ENCODE measurements at regions not wholly inside any gene's neighbourhood (a gene's known extent, or its start where the extent isn't known, plus 50 kb on each side); places are given as distances from the start of the nearest gene placed in this dataset.

- H3K27me3 ChIP-seq, result no peaks in the 10 kb centered on the region
- H3K36me3 ChIP-seq, result no peaks in the 10 kb centered on the region
- DNase-seq, result no peak
- H3K4me1 ChIP-seq, result peaks cover 0 to 26% (median 20%) of the 10 kb centered on the region in 4 donors
- no peaks in the 10 kb centered on the region for H3K9me3 ChIP-seq
- H3K4me3 ChIP-seq, result no peak overlapping the region
- intact Hi-C loops (cut with DNase I), result no loop called here
- TF ChIP-seq POLR2AphosphoS5 (IDR thresholded peaks at IDR 0.05) (peak in 2 of 4 donors; percentile 54), CTCF (IDR thresholded peaks at IDR 0.05) (no peak)
- H3K27ac ChIP-seq, result no peak overlapping the region
- WGBS, 2 donors, result 75 to 85% methylated on average over 3 of the region's 3 CpGs
These were observed 328.9 kb upstream of the PRICKLE1 start for GRCh38 chr12:42918443-42918842.

- intact Hi-C loops (cut with DNase I), result no loop called here
- 51 to 54% methylated on average over 3 of the region's 3 CpGs for WGBS, 2 donors
- Histone ChIP-seq H3K27me3 (no peaks in the 10 kb centered on the region), H3K4me3 (no peak overlapping the region), H3K9me3 (no peaks in the 10 kb centered on the region), H3K4me1 (peaks cover 0 to 11% (median 7%) of the 10 kb centered on the region in 4 donors), H3K27ac (no peak overlapping the region), H3K36me3 (no peaks in the 10 kb centered on the region)
- TF ChIP-seq CTCF (IDR thresholded peaks at IDR 0.05), result no peak
- TF ChIP-seq POLR2AphosphoS5 (IDR thresholded peaks at IDR 0.05), result no peak
- TF ChIP-seq POLR2A (IDR thresholded peaks at IDR 0.05), result no peak
- TF ChIP-seq EP300 (IDR thresholded peaks at IDR 0.05), result no peak
- no peak for DNase-seq
These were observed 326.6 kb upstream of the PRICKLE1 start for GRCh38 chr12:42916143-42916542.

GRCh38 chr12:42915426-42915825 is 325.9 kb upstream of the PRICKLE1 start:
- Histone ChIP-seq H3K4me3 (no peak overlapping the region), H3K4me1 (peaks cover 0 to 11% (median 7%) of the 10 kb centered on the region in 4 donors), H3K27me3 (no peaks in the 10 kb centered on the region), H3K9me3 (no peaks in the 10 kb centered on the region), H3K36me3 (no peaks in the 10 kb centered on the region), H3K27ac (no peak overlapping the region)
- DNase-seq, result no peak
- TF ChIP-seq POLR2AphosphoS5 (IDR thresholded peaks at IDR 0.05), result no peak
- TF ChIP-seq CTCF (IDR thresholded peaks at IDR 0.05), result no peak
- no peak for TF ChIP-seq POLR2A (IDR thresholded peaks at IDR 0.05)
- TF ChIP-seq EP300 (IDR thresholded peaks at IDR 0.05), result no peak
- 43 to 75% methylated on average over 4 of the region's 4 CpGs for WGBS, 2 donors
- intact Hi-C loops (cut with DNase I), result no loop called here

GRCh38 chr12:42912367-42912766 is 322.8 kb upstream of the PRICKLE1 start:
- Histone ChIP-seq H3K27ac (no peak overlapping the region), H3K36me3 (no peaks in the 10 kb centered on the region), H3K4me1 (no peaks in the 10 kb centered on the region), H3K27me3 (no peaks in the 10 kb centered on the region), H3K4me3 (no peak overlapping the region), H3K9me3 (peaks cover 0 to 3% (median 0%) of the 10 kb centered on the region in 4 donors)
- TF ChIP-seq CTCF (IDR thresholded peaks at IDR 0.05), result no peak
- TF ChIP-seq POLR2A (IDR thresholded peaks at IDR 0.05), result no peak
- no peak for TF ChIP-seq POLR2AphosphoS5 (IDR thresholded peaks at IDR 0.05)
- TF ChIP-seq EP300 (IDR thresholded peaks at IDR 0.05), result no peak
- no peak for DNase-seq
- intact Hi-C loops (cut with DNase I), result no loop called here
- WGBS, 2 donors, result 72 to 77% methylated on average over 1 of the region's 1 CpG

- no peak overlapping the region for H3K4me3 ChIP-seq
- no peaks in the 10 kb centered on the region for H3K4me1 ChIP-seq
- no peak overlapping the region for H3K27ac ChIP-seq
- intact Hi-C loops (cut with DNase I), result no loop called here
- DNase-seq, result no peak
- H3K9me3 ChIP-seq, result peaks cover 0 to 3% (median 0%) of the 10 kb centered on the region in 4 donors
- H3K36me3 ChIP-seq, result no peaks in the 10 kb centered on the region
- TF ChIP-seq POLR2AphosphoS5 (IDR thresholded peaks at IDR 0.05) (no peak), EP300 (IDR thresholded peaks at IDR 0.05) (no peak), CTCF (IDR thresholded peaks at IDR 0.05) (no peak)
- H3K27me3 ChIP-seq, result no peaks in the 10 kb centered on the region
- 75 to 90% methylated on average over 6 of the region's 6 CpGs for WGBS, 2 donors
These were observed 321.1 kb upstream of the PRICKLE1 start for GRCh38 chr12:42910656-42911055.
